Spinal cord (tissue), 9 donors: ENCODE measurements at regions not wholly inside any gene's neighbourhood (a gene's known extent, or its start where the extent isn't known, plus 50 kb on each side); places are given as distances from the start of the nearest gene placed in this dataset.
A peak's percentile ranks its signal among the peaks of the same experiment; 100 is the strongest.
"Not testable (repeated sequence)": the region's sequence is repeated elsewhere in the genome, so short reads cannot be mapped to it uniquely, and the experiment has no call there.

ENCODE experiments used
- DNase-seq, 6 donors: peaks; one replicate each; pipeline versions ENCODE4 v3.0.0 to v3.0.0-alpha.2; 2013 to 2015; ENCODE audit warnings: low spot score in 6 of 6, low read depth in 4 of 6
- H3K27ac ChIP-seq: one replicate; pipeline ENCODE4 v1.5.1; 2013; ENCODE audit warnings: low read depth, low read length, control low read depth
- H3K27me3 ChIP-seq: one replicate; pipeline ENCODE4 v1.6.1; 2013; ENCODE audit warnings: low read length; ENCODE audit not compliant: control insufficient read depth, insufficient read depth
- H3K36me3 ChIP-seq: one replicate; pipeline ENCODE4 v1.6.1; 2013; ENCODE audit warnings: low read length; ENCODE audit not compliant: control insufficient read depth, insufficient read depth
- H3K4me1 ChIP-seq: one replicate; pipeline ENCODE4 v1.6.1; 2013; ENCODE audit warnings: low read length; ENCODE audit not compliant: control insufficient read depth, insufficient read depth
- H3K4me3 ChIP-seq: one replicate; pipeline ENCODE4 v1.5.1; 2013; ENCODE audit warnings: low read depth, low read length, control low read depth
- H3K9me3 ChIP-seq: one replicate; pipeline ENCODE4 v1.6.1; 2013; ENCODE audit warnings: low read length; ENCODE audit not compliant: control insufficient read depth, insufficient read depth
- WGBS: methylation state at CpG from one replicate; pipeline ENCODE4 v1.1.5; 2013; ENCODE audit warnings: missing lambda C conversion rate; ENCODE audit not compliant: insufficient coverage; 5-methylcytosine and 5-hydroxymethylcytosine counted together
- donor health status: healthy.

- not testable (repeated sequence) for H3K4me1 ChIP-seq, H3K4me3 ChIP-seq, H3K9me3 ChIP-seq, H3K27ac ChIP-seq, H3K36me3 ChIP-seq, DNase-seq, H3K27me3 ChIP-seq
- WGBS: no CpG with 5 or more reads among the region's 1 CpG
These were observed 118.0 kb upstream of the KCTD3 start for GRCh38 chr1:215449147-215449546.

- Histone ChIP-seq H3K27me3 (no peaks in the 10 kb centered on the region), H3K36me3 (no peaks in the 10 kb centered on the region), H3K4me3 (no peak overlapping the region), H3K27ac (no peak overlapping the region), H3K4me1 (no peaks in the 10 kb centered on the region), H3K9me3 (no peaks in the 10 kb centered on the region)
- DNase-seq: no peak
These were observed 113.7 kb upstream of the KCTD3 start for GRCh38 chr1:215453440-215453839.

- Histone ChIP-seq H3K36me3 (no peaks in the 10 kb centered on the region), H3K27me3 (no peaks in the 10 kb centered on the region), H3K4me1 (no peaks in the 10 kb centered on the region), H3K9me3 (no peaks in the 10 kb centered on the region), H3K27ac (no peak overlapping the region), H3K4me3 (no peak overlapping the region)
- WGBS: 80% methylated on average over 1 of the region's 3 CpGs
- no peak for DNase-seq
These were observed 109.9 kb upstream of the KCTD3 start for GRCh38 chr1:215457213-215457612.

DNA sequence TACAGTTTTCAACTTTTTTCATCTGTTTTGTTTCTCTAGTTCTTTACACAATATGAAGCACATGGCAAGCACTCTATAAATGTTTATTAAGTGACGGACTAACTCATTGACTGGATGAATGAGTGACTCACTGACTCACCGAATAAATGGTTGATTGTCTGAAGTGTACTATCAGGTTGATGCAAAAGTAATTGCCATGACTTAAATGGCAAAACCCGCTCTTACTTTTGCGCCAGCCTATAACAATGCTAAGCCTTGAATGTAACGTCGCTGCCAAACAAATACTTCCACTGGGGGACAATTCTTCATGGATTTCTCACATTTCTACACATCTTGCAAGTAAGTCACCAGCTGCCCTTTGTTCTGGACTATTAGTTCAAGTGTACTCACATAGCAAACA, 109.0 kb upstream of the KCTD3 start:
- no peak overlapping the region for H3K27ac ChIP-seq

GRCh38 chr1:215458562-215458961, 108.5 kb upstream of the KCTD3 start:
- no peak for DNase-seq
- no peak overlapping the region for H3K4me3 ChIP-seq
- H3K4me1 ChIP-seq: no peaks in the 10 kb centered on the region
- no peaks in the 10 kb centered on the region for H3K36me3 ChIP-seq
- no peaks in the 10 kb centered on the region for H3K27me3 ChIP-seq
- no peaks in the 10 kb centered on the region for H3K9me3 ChIP-seq
- H3K27ac ChIP-seq: no peak overlapping the region

More for the DNA sequence above, 109.0 kb upstream of the KCTD3 start:
- 100% methylated on average over 1 of the region's 6 CpGs for WGBS
- no peaks in the 10 kb centered on the region for H3K36me3 ChIP-seq
- no peaks in the 10 kb centered on the region for H3K9me3 ChIP-seq
- H3K4me1 ChIP-seq: no peaks in the 10 kb centered on the region
- no peak overlapping the region for H3K4me3 ChIP-seq
- peak in 1 of 6 donors; percentile 50 for DNase-seq
- no peaks in the 10 kb centered on the region for H3K27me3 ChIP-seq

DNA sequence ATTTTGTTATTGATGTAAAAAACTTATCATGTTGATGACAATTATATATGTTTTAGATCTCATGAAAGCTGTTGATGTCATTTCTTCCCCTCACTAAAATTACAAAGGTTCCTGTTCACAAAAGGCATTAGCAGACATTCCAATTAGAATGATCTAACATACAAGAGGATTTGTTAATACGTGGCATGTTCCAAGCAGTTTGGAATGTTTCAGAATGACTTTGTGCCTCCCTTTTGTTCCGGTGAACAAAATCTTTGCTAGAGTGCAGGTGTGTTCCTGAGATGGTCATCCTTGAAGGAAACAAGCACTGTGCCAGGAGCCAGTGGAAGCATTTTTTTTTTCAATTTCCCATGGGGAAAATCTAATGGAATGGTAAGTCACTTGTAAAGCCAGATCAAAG, 108.0 kb upstream of the KCTD3 start:
- H3K9me3 ChIP-seq: no peaks in the 10 kb centered on the region
- H3K4me1 ChIP-seq: no peaks in the 10 kb centered on the region
- no peak overlapping the region for H3K4me3 ChIP-seq
- DNase-seq: no peak
- H3K27me3 ChIP-seq: no peaks in the 10 kb centered on the region
- WGBS: 70% methylated on average over 2 of the region's 2 CpGs
- no peaks in the 10 kb centered on the region for H3K36me3 ChIP-seq
- no peak overlapping the region for H3K27ac ChIP-seq

- Histone ChIP-seq H3K9me3 (no peaks in the 10 kb centered on the region), H3K36me3 (no peaks in the 10 kb centered on the region), H3K27ac (no peak overlapping the region), H3K4me3 (no peak overlapping the region), H3K4me1 (no peaks in the 10 kb centered on the region), H3K27me3 (no peaks in the 10 kb centered on the region)
- no peak for DNase-seq
- WGBS: no CpG with 5 or more reads among the region's 3 CpGs
These were observed 100.7 kb upstream of the KCTD3 start for GRCh38 chr1:215466361-215466760.

DNA sequence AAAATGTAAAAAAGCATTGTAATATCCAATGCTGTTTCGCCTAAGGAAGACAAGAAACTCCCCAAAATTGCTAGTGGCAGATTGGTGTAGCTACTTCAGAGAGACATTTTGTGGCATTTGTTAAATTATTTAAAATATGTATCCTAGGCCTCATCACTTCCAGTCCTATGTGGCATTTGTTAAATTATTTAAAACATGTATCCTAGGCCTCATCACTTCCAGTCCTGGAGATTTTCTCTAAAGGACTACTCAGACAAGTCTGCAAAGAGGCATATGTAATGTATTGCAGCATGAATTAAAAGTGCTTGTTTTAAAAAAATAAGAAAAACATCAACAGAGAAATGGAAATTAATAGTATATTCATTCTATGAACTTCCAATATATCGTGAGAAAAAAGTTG, 95.6 kb upstream of the KCTD3 start:
- no CpG with 5 or more reads among the region's 2 CpGs for WGBS
- Histone ChIP-seq H3K4me1 (no peaks in the 10 kb centered on the region), H3K36me3 (no peaks in the 10 kb centered on the region), H3K27ac (no peak overlapping the region), H3K9me3 (no peaks in the 10 kb centered on the region), H3K4me3 (no peak overlapping the region), H3K27me3 (no peaks in the 10 kb centered on the region)
- no peak for DNase-seq

- Histone ChIP-seq H3K27ac (no peak overlapping the region), H3K4me3 (no peak overlapping the region), H3K4me1 (no peaks in the 10 kb centered on the region), H3K27me3 (no peaks in the 10 kb centered on the region), H3K9me3 (no peaks in the 10 kb centered on the region), H3K36me3 (no peaks in the 10 kb centered on the region)
- no peak for DNase-seq
These were observed 94.4 kb upstream of the KCTD3 start for GRCh38 chr1:215472723-215473122.

DNA sequence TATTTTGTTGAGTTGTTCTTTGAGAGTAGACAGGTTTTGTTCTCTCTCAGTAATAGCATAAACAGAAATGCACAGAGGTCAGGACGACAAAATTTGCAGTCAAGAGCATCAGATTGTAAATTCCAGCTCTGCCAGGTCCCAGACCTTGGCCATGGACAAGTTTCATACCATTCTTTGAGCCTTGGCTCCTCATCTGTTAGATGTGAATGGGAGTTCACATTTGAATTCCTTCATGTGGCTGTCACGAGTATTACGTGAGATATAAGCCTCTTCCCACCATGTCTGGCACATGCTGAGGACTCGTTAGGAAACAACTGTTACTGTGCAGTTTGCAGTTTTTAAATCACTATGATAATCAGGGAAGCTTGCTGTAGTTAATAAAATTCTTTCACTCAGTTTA, 93.2 kb upstream of the KCTD3 start:
- no peaks in the 10 kb centered on the region for H3K36me3 ChIP-seq
- H3K27ac ChIP-seq: no peak overlapping the region
- DNase-seq: no peak
- H3K27me3 ChIP-seq: no peaks in the 10 kb centered on the region
- no peaks in the 10 kb centered on the region for H3K4me1 ChIP-seq
- no peak overlapping the region for H3K4me3 ChIP-seq
- H3K9me3 ChIP-seq: no peaks in the 10 kb centered on the region
- WGBS: 100% methylated on average over 1 of the region's 4 CpGs

DNA sequence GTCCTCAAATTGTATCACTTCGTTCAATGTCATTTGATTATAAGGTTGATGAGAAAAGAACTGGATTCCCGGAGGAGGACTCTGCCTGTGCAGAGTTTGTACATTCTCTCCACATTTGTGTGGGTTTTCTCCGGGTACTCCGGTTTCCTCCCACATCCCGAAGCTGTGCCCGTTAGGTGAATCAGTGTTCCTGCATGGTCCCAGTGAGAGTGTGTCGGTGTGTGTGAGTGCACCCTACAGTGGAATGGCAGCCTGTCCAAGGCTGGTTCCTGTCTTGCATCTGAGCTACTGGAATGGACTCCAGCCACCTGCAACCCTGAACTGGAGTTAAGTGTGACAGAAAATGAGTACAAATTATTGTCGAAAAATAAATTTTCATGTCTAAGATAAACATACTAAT, 92.2 kb upstream of the KCTD3 start:
- no peak overlapping the region for H3K27ac ChIP-seq
- no peak overlapping the region for H3K4me3 ChIP-seq
- no peaks in the 10 kb centered on the region for H3K27me3 ChIP-seq
- DNase-seq: no peak
- WGBS: 96% methylated on average over 4 of the region's 8 CpGs
- H3K9me3 ChIP-seq: no peaks in the 10 kb centered on the region
- no peaks in the 10 kb centered on the region for H3K4me1 ChIP-seq
- H3K36me3 ChIP-seq: no peaks in the 10 kb centered on the region
